OCI-LY7 (cell line): ENCODE measurements at regions not wholly inside any gene's neighbourhood (a gene's known extent, or its start where the extent isn't known, plus 50 kb on each side); places are given as distances from the start of the nearest gene placed in this dataset.

Source experiments
- CTCF ChIP-seq: fragments of 200-600 bp; sonication (generic); conservative IDR thresholded peaks from 2 replicates; pipeline ENCODE4 v1.5.1; 2014; ENCODE audit warnings: mild to moderate bottlenecking, antibody characterized with exemption, low read length, moderate library complexity, mixed read lengths
- EZH2phosphoT487 ChIP-seq: fragments of 200-600 bp; sonication (generic); IDR thresholded peaks from 2 replicates; pipeline ENCODE4 v1.6.1; 2018; ENCODE audit warnings: low read depth, borderline replicate concordance, mild to moderate bottlenecking, mixed run types, antibody characterized with exemption, low read length, moderate library complexity, mixed read lengths

DNA sequence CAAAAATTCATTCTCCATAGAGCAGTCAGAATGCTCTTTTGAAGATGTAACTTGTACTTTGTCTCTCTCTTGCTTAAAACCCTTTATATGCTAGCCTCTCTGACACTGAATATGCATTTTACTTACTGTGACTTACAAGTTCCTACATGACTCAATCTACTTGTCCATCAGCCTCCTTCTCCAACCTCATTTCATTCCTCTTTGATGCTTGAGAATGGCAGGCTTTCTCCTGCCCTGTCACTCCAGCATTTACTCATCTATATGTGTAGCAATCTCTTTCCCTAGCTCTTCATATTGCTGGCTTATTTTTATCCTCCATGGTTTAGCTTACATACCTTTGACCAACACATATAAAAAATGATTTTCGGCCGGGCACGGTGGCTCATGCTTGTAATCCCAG, 561.9 kb downstream of the CCER1 start:
- TF ChIP-seq CTCF (no peak), EZH2phosphoT487 (no peak)
